GM23338 (cell line): ENCODE measurements at regions not wholly inside any gene's neighbourhood (a gene's known extent, or its start where the extent isn't known, plus 50 kb on each side); places are given as distances from the start of the nearest gene placed in this dataset.
A peak's percentile ranks its signal among the peaks of the same experiment; 100 is the strongest.

Experiments
- ATAC-seq: fragments of 200-7000 bp; cut with Tn5 transposase; 3 replicates; pipeline ENCODE4 v1.9.1; 2020
- DNase-seq: peaks from one replicate; pipeline ENCODE4 v3.0.0-alpha.2; 2015; ENCODE audit warnings: low spot score
- H2AFZ ChIP-seq: fragments of 200-600 bp; sonication (generic); 2 replicates; pipeline ENCODE4 v1.8.0; 2016; ENCODE audit warnings: antibody characterized with exemption, mild to moderate bottlenecking, moderate library complexity
- H3F3A ChIP-seq: fragments of 200-600 bp; sonication (generic); replicated peaks from 2 replicates; pipeline ENCODE4 v1.8.0; 2017; ENCODE audit warnings: antibody characterized with exemption, mixed run types, low read depth
- H3K27ac ChIP-seq: fragments of 200-600 bp; sonication (generic); 2 replicates; pipeline ENCODE4 v1.6.1; 2016; ENCODE audit warnings: low read depth
- H3K27me3 ChIP-seq: fragments of 200-600 bp; sonication (generic); 2 replicates; pipeline ENCODE4 v1.8.0; 2016; ENCODE audit warnings: mild to moderate bottlenecking, mixed run types, moderate library complexity; ENCODE audit not compliant: insufficient read depth
- H3K36me3 ChIP-seq: fragments of 200-600 bp; sonication (generic); 2 replicates; pipeline ENCODE4 v1.8.0; 2016; ENCODE audit warnings: mild to moderate bottlenecking; ENCODE audit not compliant: insufficient read depth
- H3K4me1 ChIP-seq: fragments of 200-600 bp; sonication (generic); 2 replicates; pipeline ENCODE4 v1.8.0; 2016; ENCODE audit warnings: mild to moderate bottlenecking, moderate library complexity; ENCODE audit not compliant: insufficient read depth
- H3K4me2 ChIP-seq: fragments of 200-600 bp; sonication (generic); 2 replicates; pipeline ENCODE4 v1.7.1; 2017; ENCODE audit warnings: mixed run types
- H3K4me3 ChIP-seq: fragments of 200-600 bp; sonication (generic); 2 replicates; pipeline ENCODE4 v1.6.1; 2016; ENCODE audit warnings: mixed run types
- H3K79me2 ChIP-seq: fragments of 200-600 bp; sonication (generic); replicated peaks from 2 replicates; pipeline ENCODE4 v1.8.0; 2017; ENCODE audit warnings: mild to moderate bottlenecking; ENCODE audit not compliant: insufficient read depth
- H3K9me2 ChIP-seq: fragments of 200-600 bp; sonication (generic); 2 replicates; pipeline ENCODE4 v1.8.0; 2017; ENCODE audit not compliant: insufficient read depth
- H4K20me1 ChIP-seq: fragments of 200-600 bp; sonication (generic); replicated peaks from 2 replicates; pipeline ENCODE4 v1.8.0; 2017; ENCODE audit warnings: mild to moderate bottlenecking; ENCODE audit not compliant: insufficient read depth
- H3K27ac Mint-ChIP-seq: 2 replicates; pipeline ENCODE4 v1.8.0; 2020; ENCODE audit warnings: inconsistent platforms, mild to moderate bottlenecking, moderate library complexity, mixed read lengths
- H3K27me3 Mint-ChIP-seq: 3 replicates; pipeline ENCODE4 v1.8.0; 2022; ENCODE audit warnings: low read depth, mild to moderate bottlenecking, moderate library complexity, mixed read lengths, inconsistent platforms; ENCODE audit not compliant: insufficient read depth, poor library complexity
- H3K36me3 Mint-ChIP-seq: 3 replicates; pipeline ENCODE4 v1.8.0; 2021; ENCODE audit warnings: low read depth, mild to moderate bottlenecking, inconsistent platforms, moderate library complexity, mixed read lengths
- H3K4me1 Mint-ChIP-seq: 3 replicates; pipeline ENCODE4 v1.8.0; 2020; ENCODE audit warnings: mild to moderate bottlenecking, inconsistent platforms, mixed read lengths
- H3K4me3 Mint-ChIP-seq: 3 replicates; pipeline ENCODE4 v1.8.0; 2021; ENCODE audit warnings: moderate library complexity, mild to moderate bottlenecking, inconsistent platforms, mixed read lengths
- H3K9me3 Mint-ChIP-seq: 3 replicates; pipeline ENCODE4 v1.8.0; 2020; ENCODE audit warnings: moderate library complexity, mild to moderate bottlenecking, inconsistent platforms, mixed read lengths
- CREB1 ChIP-seq: fragments of 250-450 bp; sonication (Bioruptor Pico); IDR thresholded peaks from 2 replicates; pipeline ENCODE4 v1.5.0; 2020; ENCODE audit warnings: low read depth, mild to moderate bottlenecking, moderate library complexity
- EZH2 ChIP-seq: fragments of 200-600 bp; sonication (generic); IDR thresholded peaks from one replicate; pipeline ENCODE4 v1.8.0; 2017; ENCODE audit warnings: antibody characterized with exemption, mild to moderate bottlenecking, low read depth; ENCODE audit not compliant: unreplicated experiment
- JUNB ChIP-seq: IDR thresholded peaks from one replicate; pipeline ENCODE4 v1.6.1; 2016; ENCODE audit warnings: antibody characterized with exemption; ENCODE audit not compliant: unreplicated experiment
- STAT1 ChIP-seq: IDR thresholded peaks from one replicate; pipeline ENCODE4 v1.6.1; 2016; ENCODE audit warnings: antibody characterized with exemption; ENCODE audit not compliant: unreplicated experiment
- ZNF331 ChIP-seq: fragments of 250-450 bp; sonication (Bioruptor Pico); IDR thresholded peaks from 2 replicates; pipeline ENCODE4 v1.5.0; 2020; ENCODE audit warnings: low read depth, mild to moderate bottlenecking, moderate library complexity
- TF ChIP-seq, protein P1 (sequence below): fragments of 250-450 bp; sonication (Bioruptor Pico); IDR thresholded peaks from 2 replicates; pipeline ENCODE4 v1.5.0; 2020; ENCODE audit warnings: mild to moderate bottlenecking, moderate library complexity
- TF ChIP-seq, protein P2 (sequence below): IDR thresholded peaks from one replicate; pipeline ENCODE4 v1.6.1; 2018; ENCODE audit warnings: antibody characterized with exemption; ENCODE audit not compliant: unreplicated experiment

DNA sequence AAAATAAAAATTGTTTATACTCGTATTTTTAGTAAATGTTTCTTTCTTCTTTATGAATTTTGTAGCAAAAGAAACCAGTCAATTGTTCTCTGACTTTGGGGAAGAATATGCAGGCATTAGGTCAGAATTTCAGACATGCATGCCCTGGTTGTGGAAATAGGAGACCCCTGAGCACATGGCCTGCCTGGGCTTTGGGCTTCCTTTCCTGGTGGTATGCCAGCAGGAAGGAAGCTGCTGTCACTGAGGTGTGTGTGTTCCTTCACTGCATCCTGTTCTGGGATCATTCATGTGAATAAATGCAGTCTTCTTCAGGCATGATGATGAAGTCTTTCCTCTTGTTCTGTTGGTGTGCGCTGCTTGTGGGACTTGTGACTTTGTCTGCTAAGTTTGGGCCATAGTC is 920.2 kb upstream of the VRK2 start:
- H3K27me3 Mint-ChIP-seq, result no peaks in the 10 kb centered on the region
- Histone ChIP-seq H3K79me2 (no peaks in the 10 kb centered on the region), H3K9me2 (no peaks in the 10 kb centered on the region), H3K4me2 (no peak overlapping the region), H3K36me3 (no peaks in the 10 kb centered on the region), H3K27ac (no peak overlapping the region), H3F3A (no peaks in the 10 kb centered on the region), H4K20me1 (no peaks in the 10 kb centered on the region), H3K27me3 (no peaks in the 10 kb centered on the region), H2AFZ (peak overlapping the region; percentile 64), H3K4me1 (no peaks in the 10 kb centered on the region), H3K4me3 (no peak overlapping the region)
- H3K4me1 Mint-ChIP-seq, result no peaks in the 10 kb centered on the region
- H3K4me3 Mint-ChIP-seq, result no peak overlapping the region
- TF ChIP-seq, protein P1, sequence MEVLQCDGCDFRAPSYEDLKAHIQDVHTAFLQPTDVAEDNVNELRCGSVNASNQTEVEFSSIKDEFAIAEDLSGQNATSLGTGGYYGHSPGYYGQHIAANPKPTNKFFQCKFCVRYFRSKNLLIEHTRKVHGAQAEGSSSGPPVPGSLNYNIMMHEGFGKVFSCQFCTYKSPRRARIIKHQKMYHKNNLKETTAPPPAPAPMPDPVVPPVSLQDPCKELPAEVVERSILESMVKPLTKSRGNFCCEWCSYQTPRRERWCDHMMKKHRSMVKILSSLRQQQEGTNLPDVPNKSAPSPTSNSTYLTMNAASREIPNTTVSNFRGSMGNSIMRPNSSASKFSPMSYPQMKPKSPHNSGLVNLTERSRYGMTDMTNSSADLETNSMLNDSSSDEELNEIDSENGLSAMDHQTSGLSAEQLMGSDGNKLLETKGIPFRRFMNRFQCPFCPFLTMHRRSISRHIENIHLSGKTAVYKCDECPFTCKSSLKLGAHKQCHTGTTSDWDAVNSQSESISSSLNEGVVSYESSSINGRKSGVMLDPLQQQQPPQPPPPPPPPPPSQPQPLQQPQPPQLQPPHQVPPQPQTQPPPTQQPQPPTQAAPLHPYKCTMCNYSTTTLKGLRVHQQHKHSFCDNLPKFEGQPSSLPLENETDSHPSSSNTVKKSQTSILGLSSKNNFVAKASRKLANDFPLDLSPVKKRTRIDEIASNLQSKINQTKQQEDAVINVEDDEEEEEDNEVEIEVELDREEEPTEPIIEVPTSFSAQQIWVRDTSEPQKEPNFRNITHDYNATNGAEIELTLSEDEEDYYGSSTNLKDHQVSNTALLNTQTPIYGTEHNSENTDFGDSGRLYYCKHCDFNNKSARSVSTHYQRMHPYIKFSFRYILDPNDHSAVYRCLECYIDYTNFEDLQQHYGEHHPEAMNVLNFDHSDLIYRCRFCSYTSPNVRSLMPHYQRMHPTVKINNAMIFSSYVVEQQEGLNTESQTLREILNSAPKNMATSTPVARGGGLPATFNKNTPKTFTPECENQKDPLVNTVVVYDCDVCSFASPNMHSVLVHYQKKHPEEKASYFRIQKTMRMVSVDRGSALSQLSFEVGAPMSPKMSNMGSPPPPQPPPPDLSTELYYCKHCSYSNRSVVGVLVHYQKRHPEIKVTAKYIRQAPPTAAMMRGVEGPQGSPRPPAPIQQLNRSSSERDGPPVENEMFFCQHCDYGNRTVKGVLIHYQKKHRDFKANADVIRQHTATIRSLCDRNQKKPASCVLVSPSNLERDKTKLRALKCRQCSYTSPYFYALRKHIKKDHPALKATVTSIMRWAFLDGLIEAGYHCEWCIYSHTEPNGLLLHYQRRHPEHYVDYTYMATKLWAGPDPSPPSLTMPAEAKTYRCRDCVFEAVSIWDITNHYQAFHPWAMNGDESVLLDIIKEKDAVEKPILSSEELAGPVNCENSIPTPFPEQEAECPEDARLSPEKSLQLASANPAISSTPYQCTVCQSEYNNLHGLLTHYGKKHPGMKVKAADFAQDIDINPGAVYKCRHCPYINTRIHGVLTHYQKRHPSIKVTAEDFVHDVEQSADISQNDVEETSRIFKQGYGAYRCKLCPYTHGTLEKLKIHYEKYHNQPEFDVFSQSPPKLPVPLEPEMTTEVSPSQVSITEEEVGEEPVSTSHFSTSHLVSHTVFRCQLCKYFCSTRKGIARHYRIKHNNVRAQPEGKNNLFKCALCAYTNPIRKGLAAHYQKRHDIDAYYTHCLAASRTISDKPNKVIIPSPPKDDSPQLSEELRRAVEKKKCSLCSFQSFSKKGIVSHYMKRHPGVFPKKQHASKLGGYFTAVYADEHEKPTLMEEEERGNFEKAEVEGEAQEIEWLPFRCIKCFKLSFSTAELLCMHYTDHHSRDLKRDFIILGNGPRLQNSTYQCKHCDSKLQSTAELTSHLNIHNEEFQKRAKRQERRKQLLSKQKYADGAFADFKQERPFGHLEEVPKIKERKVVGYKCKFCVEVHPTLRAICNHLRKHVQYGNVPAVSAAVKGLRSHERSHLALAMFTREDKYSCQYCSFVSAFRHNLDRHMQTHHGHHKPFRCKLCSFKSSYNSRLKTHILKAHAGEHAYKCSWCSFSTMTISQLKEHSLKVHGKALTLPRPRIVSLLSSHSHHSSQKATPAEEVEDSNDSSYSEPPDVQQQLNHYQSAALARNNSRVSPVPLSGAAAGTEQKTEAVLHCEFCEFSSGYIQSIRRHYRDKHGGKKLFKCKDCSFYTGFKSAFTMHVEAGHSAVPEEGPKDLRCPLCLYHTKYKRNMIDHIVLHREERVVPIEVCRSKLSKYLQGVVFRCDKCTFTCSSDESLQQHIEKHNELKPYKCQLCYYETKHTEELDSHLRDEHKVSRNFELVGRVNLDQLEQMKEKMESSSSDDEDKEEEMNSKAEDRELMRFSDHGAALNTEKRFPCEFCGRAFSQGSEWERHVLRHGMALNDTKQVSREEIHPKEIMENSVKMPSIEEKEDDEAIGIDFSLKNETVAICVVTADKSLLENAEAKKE (CRISPR knock-in tag), result no peak
- H3K9me3 Mint-ChIP-seq, result no peaks in the 10 kb centered on the region
- no peaks in the 10 kb centered on the region for H3K36me3 Mint-ChIP-seq
- ATAC-seq (peak; percentile 34; the same call in 1 of the 3 replicates), DNase-seq (peak; percentile 7)
- no peak overlapping the region for H3K27ac Mint-ChIP-seq

DNA sequence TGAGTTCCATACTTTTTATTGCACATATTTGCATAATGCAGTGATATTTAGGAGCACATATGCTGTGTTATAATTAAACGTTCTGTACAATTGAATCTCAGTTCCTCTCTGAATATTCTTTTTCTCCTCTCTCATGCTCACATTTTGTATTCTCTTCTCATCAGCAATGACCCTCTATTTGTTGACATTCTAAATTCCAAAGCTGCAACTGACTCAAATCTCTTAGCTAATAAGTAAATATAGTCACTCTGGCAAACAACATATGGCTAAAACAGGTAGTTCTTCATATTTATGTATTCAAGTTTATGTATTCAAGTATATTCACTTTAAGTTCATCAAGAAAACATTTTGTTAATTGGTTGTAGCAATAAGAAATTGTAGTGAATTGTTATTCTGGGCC is 907.4 kb upstream of the VRK2 start:
- no peaks in the 10 kb centered on the region for H3K27me3 Mint-ChIP-seq
- H4K20me1 ChIP-seq, result no peaks in the 10 kb centered on the region
- no peak overlapping the region for H3K4me2 ChIP-seq
- H3K4me1 Mint-ChIP-seq, result no peaks in the 10 kb centered on the region
- H3K9me2 ChIP-seq, result no peaks in the 10 kb centered on the region
- DNase-seq (no peak), ATAC-seq (no peak)
- no peak overlapping the region for H3K4me3 ChIP-seq
- no peaks in the 10 kb centered on the region for H3K79me2 ChIP-seq
- no peaks in the 10 kb centered on the region for H3K9me3 Mint-ChIP-seq
- no peak overlapping the region for H2AFZ ChIP-seq
- no peak overlapping the region for H3K4me3 Mint-ChIP-seq
- H3K27ac ChIP-seq, result no peak overlapping the region
- no peaks in the 10 kb centered on the region for H3K4me1 ChIP-seq
- no peaks in the 10 kb centered on the region for H3K27me3 ChIP-seq
- H3K27ac Mint-ChIP-seq, result no peak overlapping the region
- H3K36me3 Mint-ChIP-seq, result no peaks in the 10 kb centered on the region
- H3K36me3 ChIP-seq, result no peaks in the 10 kb centered on the region
- H3F3A ChIP-seq, result no peaks in the 10 kb centered on the region
- TF ChIP-seq STAT1 (no peak), ZNF331 (CRISPR knock-in tag) (no peak), EZH2 (no peak), CREB1 (no peak), JUNB (no peak)
- TF ChIP-seq, protein P2, sequence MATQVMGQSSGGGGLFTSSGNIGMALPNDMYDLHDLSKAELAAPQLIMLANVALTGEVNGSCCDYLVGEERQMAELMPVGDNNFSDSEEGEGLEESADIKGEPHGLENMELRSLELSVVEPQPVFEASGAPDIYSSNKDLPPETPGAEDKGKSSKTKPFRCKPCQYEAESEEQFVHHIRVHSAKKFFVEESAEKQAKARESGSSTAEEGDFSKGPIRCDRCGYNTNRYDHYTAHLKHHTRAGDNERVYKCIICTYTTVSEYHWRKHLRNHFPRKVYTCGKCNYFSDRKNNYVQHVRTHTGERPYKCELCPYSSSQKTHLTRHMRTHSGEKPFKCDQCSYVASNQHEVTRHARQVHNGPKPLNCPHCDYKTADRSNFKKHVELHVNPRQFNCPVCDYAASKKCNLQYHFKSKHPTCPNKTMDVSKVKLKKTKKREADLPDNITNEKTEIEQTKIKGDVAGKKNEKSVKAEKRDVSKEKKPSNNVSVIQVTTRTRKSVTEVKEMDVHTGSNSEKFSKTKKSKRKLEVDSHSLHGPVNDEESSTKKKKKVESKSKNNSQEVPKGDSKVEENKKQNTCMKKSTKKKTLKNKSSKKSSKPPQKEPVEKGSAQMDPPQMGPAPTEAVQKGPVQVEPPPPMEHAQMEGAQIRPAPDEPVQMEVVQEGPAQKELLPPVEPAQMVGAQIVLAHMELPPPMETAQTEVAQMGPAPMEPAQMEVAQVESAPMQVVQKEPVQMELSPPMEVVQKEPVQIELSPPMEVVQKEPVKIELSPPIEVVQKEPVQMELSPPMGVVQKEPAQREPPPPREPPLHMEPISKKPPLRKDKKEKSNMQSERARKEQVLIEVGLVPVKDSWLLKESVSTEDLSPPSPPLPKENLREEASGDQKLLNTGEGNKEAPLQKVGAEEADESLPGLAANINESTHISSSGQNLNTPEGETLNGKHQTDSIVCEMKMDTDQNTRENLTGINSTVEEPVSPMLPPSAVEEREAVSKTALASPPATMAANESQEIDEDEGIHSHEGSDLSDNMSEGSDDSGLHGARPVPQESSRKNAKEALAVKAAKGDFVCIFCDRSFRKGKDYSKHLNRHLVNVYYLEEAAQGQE, result no peak
